ENCODE measurements at regions not wholly inside any gene's neighbourhood (a gene's known extent, or its start where the extent isn't known, plus 50 kb on each side); places are given as distances from the start of the nearest gene placed in this dataset.

DNA sequence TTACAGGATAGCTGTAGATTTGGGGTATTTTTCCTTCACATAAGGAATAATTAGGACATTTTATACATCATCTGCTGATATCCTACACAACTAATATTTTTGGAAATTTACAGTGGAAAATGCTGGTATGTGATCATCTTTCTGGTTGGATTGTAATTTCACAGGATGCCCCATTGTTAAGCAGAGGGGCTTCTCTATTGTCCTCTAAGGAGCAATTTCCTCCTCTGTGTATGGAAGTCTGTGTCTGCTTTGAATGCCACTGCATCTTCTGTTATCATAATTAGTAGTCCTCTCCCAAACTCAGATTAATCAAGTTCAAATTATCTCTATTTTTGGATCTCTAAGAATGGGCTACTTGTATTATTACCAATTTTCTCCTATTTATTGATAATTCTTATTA lies 988.1 kb upstream of the B3GALT2 start:
- TF ChIP-seq ZNF8 (CRISPR knock-in tag; IDR thresholded peaks at IDR 0.05) = no peak
- no peak for TF ChIP-seq ZFP30 (CRISPR knock-in tag; IDR thresholded peaks at IDR 0.05)
- no peak for TF ChIP-seq GLIS3 (CRISPR knock-in tag; IDR thresholded peaks at IDR 0.05)
- TF ChIP-seq, protein P1, sequence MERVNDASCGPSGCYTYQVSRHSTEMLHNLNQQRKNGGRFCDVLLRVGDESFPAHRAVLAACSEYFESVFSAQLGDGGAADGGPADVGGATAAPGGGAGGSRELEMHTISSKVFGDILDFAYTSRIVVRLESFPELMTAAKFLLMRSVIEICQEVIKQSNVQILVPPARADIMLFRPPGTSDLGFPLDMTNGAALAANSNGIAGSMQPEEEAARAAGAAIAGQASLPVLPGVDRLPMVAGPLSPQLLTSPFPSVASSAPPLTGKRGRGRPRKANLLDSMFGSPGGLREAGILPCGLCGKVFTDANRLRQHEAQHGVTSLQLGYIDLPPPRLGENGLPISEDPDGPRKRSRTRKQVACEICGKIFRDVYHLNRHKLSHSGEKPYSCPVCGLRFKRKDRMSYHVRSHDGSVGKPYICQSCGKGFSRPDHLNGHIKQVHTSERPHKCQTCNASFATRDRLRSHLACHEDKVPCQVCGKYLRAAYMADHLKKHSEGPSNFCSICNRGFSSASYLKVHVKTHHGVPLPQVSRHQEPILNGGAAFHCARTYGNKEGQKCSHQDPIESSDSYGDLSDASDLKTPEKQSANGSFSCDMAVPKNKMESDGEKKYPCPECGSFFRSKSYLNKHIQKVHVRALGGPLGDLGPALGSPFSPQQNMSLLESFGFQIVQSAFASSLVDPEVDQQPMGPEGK (CRISPR knock-in tag; IDR thresholded peaks at IDR 0.05; ENCODE audit: borderline replicate concordance) = no peak
- no peak for TF ChIP-seq ISL1 (CRISPR knock-in tag; IDR thresholded peaks at IDR 0.05)
- TF ChIP-seq ESRRG (CRISPR knock-in tag; IDR thresholded peaks at IDR 0.05) = no peak
- TF ChIP-seq CSDC2 (CRISPR knock-in tag; IDR thresholded peaks at IDR 0.05) = no peak
- TF ChIP-seq, protein P2, sequence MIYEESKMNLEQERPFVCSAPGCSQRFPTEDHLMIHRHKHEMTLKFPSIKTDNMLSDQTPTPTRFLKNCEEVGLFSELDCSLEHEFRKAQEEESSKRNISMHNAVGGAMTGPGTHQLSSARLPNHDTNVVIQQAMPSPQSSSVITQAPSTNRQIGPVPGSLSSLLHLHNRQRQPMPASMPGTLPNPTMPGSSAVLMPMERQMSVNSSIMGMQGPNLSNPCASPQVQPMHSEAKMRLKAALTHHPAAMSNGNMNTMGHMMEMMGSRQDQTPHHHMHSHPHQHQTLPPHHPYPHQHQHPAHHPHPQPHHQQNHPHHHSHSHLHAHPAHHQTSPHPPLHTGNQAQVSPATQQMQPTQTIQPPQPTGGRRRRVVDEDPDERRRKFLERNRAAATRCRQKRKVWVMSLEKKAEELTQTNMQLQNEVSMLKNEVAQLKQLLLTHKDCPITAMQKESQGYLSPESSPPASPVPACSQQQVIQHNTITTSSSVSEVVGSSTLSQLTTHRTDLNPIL (CRISPR knock-in tag; IDR thresholded peaks at IDR 0.05; ENCODE audit: low read depth) = no peak
- no peak for TF ChIP-seq ZC3H10 (CRISPR knock-in tag; IDR thresholded peaks at IDR 0.05)
- no peak for TF ChIP-seq PPARA (CRISPR knock-in tag; IDR thresholded peaks at IDR 0.05; ENCODE audit: borderline replicate concordance)
- TF ChIP-seq ZFP3 (CRISPR knock-in tag; IDR thresholded peaks at IDR 0.05) = no peak
- TF ChIP-seq SNAI2 (CRISPR knock-in tag; IDR thresholded peaks at IDR 0.05) = no peak
- TF ChIP-seq BACH2 (CRISPR knock-in tag; IDR thresholded peaks at IDR 0.05; ENCODE audit: borderline replicate concordance) = no peak
- TF ChIP-seq, protein P3, sequence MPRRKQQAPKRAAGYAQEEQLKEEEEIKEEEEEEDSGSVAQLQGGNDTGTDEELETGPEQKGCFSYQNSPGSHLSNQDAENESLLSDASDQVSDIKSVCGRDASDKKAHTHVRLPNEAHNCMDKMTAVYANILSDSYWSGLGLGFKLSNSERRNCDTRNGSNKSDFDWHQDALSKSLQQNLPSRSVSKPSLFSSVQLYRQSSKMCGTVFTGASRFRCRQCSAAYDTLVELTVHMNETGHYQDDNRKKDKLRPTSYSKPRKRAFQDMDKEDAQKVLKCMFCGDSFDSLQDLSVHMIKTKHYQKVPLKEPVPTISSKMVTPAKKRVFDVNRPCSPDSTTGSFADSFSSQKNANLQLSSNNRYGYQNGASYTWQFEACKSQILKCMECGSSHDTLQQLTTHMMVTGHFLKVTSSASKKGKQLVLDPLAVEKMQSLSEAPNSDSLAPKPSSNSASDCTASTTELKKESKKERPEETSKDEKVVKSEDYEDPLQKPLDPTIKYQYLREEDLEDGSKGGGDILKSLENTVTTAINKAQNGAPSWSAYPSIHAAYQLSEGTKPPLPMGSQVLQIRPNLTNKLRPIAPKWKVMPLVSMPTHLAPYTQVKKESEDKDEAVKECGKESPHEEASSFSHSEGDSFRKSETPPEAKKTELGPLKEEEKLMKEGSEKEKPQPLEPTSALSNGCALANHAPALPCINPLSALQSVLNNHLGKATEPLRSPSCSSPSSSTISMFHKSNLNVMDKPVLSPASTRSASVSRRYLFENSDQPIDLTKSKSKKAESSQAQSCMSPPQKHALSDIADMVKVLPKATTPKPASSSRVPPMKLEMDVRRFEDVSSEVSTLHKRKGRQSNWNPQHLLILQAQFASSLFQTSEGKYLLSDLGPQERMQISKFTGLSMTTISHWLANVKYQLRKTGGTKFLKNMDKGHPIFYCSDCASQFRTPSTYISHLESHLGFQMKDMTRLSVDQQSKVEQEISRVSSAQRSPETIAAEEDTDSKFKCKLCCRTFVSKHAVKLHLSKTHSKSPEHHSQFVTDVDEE (CRISPR knock-in tag; IDR thresholded peaks at IDR 0.05) = no peak
- no peak for TF ChIP-seq ARNTL (CRISPR knock-in tag; IDR thresholded peaks at IDR 0.05; ENCODE audit: borderline replicate concordance, low read depth)
- TF ChIP-seq, protein P4, sequence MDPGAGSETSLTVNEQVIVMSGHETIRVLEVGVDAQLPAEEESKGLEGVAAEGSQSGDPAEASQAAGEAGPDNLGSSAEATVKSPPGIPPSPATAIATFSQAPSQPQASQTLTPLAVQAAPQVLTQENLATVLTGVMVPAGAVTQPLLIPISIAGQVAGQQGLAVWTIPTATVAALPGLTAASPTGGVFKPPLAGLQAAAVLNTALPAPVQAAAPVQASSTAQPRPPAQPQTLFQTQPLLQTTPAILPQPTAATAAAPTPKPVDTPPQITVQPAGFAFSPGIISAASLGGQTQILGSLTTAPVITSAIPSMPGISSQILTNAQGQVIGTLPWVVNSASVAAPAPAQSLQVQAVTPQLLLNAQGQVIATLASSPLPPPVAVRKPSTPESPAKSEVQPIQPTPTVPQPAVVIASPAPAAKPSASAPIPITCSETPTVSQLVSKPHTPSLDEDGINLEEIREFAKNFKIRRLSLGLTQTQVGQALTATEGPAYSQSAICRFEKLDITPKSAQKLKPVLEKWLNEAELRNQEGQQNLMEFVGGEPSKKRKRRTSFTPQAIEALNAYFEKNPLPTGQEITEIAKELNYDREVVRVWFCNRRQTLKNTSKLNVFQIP (CRISPR knock-in tag; IDR thresholded peaks at IDR 0.05; ENCODE audit: borderline replicate concordance, low read depth) = no peak
- TF ChIP-seq, protein P5, sequence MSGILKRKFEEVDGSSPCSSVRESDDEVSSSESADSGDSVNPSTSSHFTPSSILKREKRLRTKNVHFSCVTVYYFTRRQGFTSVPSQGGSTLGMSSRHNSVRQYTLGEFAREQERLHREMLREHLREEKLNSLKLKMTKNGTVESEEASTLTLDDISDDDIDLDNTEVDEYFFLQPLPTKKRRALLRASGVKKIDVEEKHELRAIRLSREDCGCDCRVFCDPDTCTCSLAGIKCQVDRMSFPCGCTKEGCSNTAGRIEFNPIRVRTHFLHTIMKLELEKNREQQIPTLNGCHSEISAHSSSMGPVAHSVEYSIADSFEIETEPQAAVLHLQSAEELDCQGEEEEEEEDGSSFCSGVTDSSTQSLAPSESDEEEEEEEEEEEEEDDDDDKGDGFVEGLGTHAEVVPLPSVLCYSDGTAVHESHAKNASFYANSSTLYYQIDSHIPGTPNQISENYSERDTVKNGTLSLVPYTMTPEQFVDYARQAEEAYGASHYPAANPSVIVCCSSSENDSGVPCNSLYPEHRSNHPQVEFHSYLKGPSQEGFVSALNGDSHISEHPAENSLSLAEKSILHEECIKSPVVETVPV (CRISPR knock-in tag; IDR thresholded peaks at IDR 0.05) = no peak
- TF ChIP-seq RARB (CRISPR knock-in tag; IDR thresholded peaks at IDR 0.05) = no peak
- TF ChIP-seq ZNF565 (CRISPR knock-in tag; conservative IDR thresholded peaks at IDR 0.05; ENCODE audit: low read depth) = no peak
- no peak for ATAC-seq

DNA sequence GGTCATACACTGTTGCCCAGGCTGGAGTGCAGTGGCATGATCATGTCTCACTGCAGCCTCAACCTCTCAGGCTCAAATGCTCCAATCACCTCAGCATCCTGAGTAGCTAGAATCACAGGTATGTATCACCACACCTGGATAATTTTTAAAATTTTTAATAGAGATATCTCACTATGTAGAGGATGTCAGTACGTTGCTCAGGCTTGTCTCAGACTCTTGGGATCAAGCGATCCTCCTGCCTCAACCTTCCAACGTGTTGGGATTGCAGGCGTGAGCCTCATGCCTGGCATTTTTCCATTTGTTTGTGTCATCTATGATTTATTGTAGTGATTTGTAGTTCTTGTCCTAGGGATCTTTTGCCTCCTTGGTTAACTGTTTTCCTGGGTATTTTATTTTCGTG lies 985.2 kb upstream of the B3GALT2 start:
- no peak for ATAC-seq
- TF ChIP-seq ISL1 (CRISPR knock-in tag; IDR thresholded peaks at IDR 0.05) (no peak), ZC3H10 (CRISPR knock-in tag; IDR thresholded peaks at IDR 0.05) (no peak)
- TF ChIP-seq, protein P5 (CRISPR knock-in tag; IDR thresholded peaks at IDR 0.05) = no peak
- TF ChIP-seq, protein P4 (CRISPR knock-in tag; IDR thresholded peaks at IDR 0.05; ENCODE audit: borderline replicate concordance, low read depth) = no peak
